ENCODE measurements at regions not wholly inside any gene's neighbourhood (a gene's known extent, or its start where the extent isn't known, plus 50 kb on each side); places are given as distances from the start of the nearest gene placed in this dataset.

- DNase-seq = no peak
Measured at GRCh38 chr5:67306965-67307607, 110.5 kb upstream of the CD180 start.

GRCh38 chr5:67305913-67306710 lies 109.5 kb upstream of the CD180 start:
- no peak for DNase-seq

DNA sequence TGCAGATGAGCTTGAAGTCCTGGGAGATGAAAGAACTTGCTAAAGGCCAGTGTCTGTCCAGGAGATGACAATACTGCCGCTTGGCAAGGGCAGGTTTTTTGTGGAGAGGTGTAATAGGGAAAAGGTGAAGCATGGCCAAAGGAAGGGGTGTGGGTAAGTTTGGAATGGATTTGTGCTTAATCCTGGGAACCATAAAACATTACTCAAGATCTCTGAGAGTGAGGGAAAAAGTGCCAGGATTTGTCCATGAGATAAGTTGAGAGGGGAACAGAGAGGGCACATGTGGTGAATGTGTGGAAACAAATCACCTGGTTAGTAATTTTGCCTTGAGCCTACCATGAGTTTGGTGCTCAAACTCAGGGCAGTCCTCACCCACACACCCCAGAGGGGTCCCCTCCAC lies 108.8 kb upstream of the CD180 start:
- no peak for DNase-seq

GRCh38 chr5:67303356-67303755 lies 106.8 kb upstream of the CD180 start:
- no peak for DNase-seq

GRCh38 chr5:67301285-67301903 lies 104.8 kb upstream of the CD180 start:
- no peak for DNase-seq

DNA sequence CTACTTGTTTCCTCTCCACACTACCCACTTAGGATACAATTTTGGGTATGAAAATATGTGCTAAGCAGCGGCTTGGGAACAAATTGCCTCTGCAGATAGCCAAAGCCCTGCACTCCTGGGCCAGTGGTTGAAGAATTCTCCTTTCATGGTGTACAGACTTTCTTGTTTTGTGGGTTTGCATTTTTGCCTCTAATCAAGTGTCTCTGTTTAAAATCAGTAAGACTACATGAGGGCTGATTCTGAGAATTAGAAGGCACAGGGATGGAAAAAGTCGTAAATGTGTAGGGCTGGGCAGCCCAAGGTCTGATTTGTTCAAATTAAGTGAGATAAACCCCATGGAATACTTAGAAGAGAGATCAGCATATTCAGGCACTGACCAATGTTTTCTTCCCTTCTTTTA lies 103.7 kb upstream of the CD180 start:
- DNase-seq = no peak

- no peak for DNase-seq
Measured at GRCh38 chr5:67299231-67299735, 102.7 kb upstream of the CD180 start.

- DNase-seq = no peak
Measured at GRCh38 chr5:67297802-67298532, 101.4 kb upstream of the CD180 start.

DNA sequence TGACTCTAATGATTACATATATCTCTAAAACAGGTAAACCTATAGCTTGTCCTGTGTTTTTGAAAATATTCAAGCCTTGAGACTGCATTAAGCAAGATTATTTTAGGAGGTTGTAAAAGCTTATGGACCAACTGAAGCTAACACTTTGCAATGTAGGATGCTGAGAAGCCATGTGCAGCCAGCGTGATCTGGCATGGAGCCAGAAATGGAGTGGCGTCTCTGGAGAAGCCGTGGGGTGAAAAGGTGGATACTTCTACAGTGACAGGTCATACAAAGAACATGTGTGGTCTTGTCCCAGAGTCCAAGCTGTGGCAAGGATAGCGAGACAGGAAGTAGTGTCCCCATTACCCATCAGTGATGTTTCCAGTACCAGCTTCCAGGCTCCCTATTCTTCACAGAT lies 100.8 kb upstream of the CD180 start:
- no peak for DNase-seq

- no peak for DNase-seq
Measured at GRCh38 chr5:67294266-67294938, 97.8 kb upstream of the CD180 start.

- no peak for DNase-seq
Measured at GRCh38 chr5:67293226-67293625, 96.6 kb upstream of the CD180 start.

DNA sequence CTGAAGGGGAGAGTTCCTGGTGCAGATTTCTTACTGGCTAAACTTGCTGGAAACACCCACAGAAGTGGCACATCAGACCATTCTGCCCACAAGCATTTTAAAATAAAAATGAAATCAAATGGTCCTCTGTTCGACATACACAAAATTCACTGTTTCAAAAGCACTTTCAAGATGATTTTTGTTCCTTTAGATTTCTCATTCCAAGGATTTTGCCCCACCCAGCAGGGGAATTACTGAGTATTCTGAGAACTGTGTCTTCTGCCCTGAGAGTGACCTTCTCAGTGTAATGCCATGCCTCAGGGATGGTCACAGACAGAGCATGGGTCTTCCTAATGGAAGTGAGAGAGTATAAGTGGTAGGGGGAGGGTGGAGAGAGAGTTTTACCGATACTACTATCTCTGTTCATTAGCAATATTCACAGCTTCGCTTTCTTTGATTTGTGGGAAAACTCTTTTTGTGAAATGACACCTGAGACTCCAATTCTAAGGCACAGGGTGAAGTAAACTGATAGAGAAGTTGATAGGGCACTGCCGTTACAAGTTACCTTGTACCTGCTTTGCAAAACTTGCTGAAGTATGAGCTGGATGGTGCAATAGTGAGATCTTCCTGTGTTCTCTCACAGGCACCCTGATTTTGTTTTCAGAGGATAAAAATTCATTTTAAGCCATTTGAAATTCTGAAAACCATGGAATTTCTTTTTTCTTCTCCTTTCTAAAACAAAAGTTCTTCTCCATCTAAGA lies 95.8 kb upstream of the CD180 start:
- no peak for DNase-seq

DNA sequence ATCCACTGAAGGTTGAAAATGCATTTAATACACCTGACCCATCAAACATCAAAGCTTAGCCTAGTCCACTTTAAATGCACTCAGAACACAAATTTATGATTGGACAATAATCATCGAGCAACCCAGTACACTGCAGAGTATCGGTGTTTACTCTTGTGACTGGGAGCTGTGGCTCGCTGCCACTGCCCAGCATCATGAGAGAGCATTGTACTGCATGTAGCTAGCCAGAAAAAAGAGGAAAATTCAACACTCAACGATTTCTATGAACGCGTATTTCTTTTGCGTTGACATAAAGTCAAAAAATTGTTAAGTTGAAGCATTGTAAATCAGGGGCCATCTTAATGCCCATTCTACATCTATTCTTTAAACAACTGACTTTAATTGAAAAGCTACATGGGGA lies 95.1 kb upstream of the CD180 start:
- DNase-seq = no peak

GRCh38 chr5:67291066-67291465 lies 94.5 kb upstream of the CD180 start:
- no peak for DNase-seq

DNA sequence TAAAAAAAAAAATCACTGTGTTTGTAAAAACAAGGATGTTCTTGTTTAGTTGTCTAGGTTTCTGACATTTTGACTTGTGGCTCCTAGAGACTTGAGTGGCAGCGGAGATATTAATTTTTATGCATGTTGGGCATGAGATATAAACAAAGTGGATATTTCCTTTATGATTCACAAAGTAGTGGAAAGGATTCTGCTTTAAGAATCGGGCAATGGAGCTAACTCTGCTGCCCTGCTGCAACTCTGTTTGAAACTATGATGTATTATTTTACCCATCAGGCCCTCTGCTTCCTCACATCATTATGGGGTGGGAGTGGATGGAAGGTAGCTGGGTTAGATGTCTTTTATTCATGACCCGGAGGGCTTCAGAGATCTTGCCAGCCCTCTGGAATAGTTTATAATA lies 94.1 kb upstream of the CD180 start:
- DNase-seq = no peak

DNA sequence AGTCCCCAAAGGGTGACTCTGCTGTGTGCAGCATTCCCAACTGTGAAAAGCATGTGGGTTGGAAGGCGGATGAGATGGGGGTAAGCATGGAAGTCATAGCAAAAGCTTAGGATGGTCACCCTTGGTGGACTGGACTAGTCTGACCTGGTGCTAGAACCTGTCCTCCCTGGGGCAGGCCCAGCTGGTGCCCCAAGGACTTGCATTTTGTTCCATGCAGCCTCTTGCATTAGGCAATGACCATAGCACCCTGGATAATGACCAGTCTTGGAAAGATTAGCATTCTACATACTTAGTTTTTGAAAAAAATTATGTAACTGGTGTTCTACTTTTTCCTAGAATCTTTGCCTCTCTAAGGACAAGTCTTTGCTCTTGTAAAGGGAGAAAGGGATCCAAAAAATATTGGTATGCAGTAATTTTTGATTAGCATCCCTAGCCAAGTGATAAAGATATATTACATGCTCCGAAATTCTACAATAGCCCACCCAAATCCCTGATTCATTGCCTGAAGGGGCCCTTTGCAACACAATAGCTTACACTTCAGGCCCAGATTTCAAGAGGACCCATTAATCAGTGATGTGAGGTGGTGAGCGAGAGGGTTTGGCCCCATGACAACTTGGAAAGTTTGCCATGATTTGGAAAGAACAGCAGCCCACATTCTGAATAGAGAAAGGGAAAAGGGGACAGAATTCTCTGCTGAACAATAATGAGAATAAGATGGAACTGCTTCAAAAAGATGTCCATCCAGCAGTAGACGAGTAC lies 93.3 kb upstream of the CD180 start:
- no peak for DNase-seq

DNA sequence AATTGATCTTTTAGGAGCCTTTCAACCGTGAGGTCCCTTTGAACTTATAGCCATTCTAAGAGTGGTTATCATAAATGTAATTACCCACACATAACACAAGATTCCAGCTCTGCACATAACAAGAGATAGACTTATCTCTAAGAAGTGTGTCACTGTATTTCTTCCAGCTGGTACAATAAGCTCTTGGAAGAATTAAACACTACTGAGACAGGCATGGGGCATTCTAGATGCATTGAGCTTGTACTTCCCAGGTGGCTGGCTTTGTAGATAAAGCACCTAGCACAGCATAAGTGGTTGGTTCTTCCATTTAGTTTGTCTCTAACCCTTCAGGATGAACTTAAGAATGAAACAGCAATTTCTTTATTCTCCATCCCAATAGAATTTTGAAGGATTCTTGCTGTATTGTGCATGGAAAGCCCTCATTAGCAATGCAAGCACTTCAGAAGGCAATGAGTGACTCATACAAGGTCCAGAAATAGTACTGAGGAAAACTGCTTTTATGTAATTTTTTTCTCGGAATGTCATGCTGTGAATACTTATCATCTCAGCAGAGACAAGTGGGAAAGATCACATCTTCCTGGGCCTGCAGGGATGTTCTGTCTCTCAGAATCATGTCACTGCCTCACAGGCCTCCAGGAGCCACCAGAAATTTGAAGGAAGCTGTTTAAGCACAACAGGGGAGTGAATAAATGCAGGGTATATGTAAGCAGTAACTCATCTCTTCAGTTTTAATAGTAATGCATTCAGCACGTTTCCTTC lies 91.1 kb upstream of the CD180 start:
- no peak for DNase-seq

- DNase-seq = no peak
Measured at GRCh38 chr5:67286006-67286405, 89.4 kb upstream of the CD180 start.

DNA sequence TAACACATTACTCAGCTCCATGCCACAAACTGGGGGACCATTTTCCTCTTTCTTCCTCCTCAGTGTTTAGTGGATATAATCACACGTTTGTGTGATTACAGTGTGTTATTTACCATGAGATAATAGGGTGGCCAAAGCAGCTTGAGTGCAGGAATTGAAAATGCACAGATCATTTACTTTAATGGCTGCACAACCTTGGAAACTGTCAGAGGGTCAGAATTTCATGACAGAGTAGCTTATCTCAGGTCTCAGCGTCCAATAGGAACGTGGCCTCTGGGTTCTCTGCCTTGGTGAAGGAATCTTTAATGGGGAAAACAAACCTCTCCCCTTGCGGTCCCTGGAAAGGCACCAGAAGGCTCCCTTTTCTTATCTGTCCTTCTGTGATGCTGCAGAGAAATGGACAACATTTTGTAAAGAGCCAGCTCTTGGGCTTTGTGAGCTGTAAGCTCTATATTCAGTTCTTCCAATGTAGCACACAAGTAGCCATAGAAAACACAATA lies 87.4 kb upstream of the CD180 start:
- DNase-seq = no peak

- DNase-seq = no peak
Measured at GRCh38 chr5:67283275-67283987, 86.8 kb upstream of the CD180 start.
